Renal cortical epithelial cell (primary cell): ENCODE measurements at regions not wholly inside any gene's neighbourhood (a gene's known extent, or its start where the extent isn't known, plus 50 kb on each side); places are given as distances from the start of the nearest gene placed in this dataset.
A peak's percentile ranks its signal among the peaks of the same experiment; 100 is the strongest.
"Not testable (repeated sequence)": the region's sequence is repeated elsewhere in the genome, so short reads cannot be mapped to it uniquely, and the experiment has no call there.

Experiments used
- DNase-seq: peaks from one replicate; pipeline ENCODE4 v3.0.0-alpha.2; 2011; ENCODE audit warnings: low read depth

GRCh38 chr2:14039134-14039533 is 593.4 kb upstream of the LRATD1 start:
- no peak for DNase-seq

DNA sequence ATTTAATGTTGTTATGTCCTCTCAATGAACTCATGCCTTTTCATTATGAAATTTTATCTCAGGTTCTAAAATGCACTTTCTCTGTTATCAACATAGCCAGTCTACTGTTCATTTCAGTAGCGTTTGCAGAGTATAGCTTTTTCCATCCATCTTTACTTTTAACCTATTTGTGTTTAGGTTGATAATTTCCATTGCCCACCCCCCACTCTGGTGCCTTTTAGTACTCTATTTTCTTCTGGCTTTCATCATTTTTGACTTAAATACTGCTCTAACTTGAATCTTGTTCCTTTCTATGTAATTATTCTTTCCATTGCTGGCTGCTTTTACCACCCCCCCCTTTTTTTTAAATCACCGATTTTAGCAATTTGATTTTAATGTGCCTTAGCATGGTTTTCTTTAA is 585.0 kb upstream of the LRATD1 start:
- no peak for DNase-seq

GRCh38 chr2:14051401-14051800 is 581.1 kb upstream of the LRATD1 start:
- no peak for DNase-seq

- DNase-seq, result no peak
Measured at GRCh38 chr2:14053105-14053504, 579.4 kb upstream of the LRATD1 start.

DNA sequence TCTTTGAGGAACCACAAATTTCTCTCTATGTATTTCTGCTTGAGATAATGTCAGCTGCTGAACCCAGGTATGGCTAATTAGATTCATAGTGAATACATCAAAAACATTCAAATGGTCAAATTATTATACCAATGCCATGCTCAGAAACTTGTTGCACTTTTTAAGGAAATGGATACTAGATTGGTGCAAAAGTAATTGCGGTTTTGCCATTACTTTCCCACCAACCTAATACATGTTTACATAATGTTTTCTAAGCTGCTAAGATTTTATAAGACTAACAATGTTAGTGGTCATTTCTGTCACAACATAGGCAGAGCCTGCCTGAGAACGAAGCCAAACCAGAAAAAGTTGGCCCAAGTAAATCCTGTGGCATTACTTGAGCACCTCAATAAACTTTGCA is 568.2 kb upstream of the LRATD1 start:
- DNase-seq, result no peak

DNA sequence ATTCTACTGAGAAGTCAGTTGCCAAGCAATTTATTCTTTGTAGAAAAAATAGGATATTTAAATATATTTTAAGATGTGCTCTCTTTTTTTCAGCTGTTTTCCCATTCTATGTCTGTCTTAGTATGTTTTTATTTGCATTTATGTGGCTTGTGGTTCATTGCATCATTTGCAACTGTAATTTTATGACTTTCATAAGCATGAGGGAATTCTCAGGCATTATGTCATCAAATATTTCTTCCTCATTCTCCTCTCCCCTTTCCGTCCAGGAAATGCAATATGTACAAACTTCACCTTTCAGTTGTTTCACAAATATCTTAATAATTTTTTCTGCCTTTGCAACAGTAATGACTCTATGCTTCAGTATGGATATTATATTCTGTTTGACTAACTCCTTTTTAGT is 560.2 kb upstream of the LRATD1 start:
- no peak for DNase-seq

- no peak for DNase-seq
Measured at GRCh38 chr2:14074691-14075090, 557.8 kb upstream of the LRATD1 start.

GRCh38 chr2:14079576-14079975 is 552.9 kb upstream of the LRATD1 start:
- DNase-seq, result no peak

GRCh38 chr2:14081521-14081920 is 551.0 kb upstream of the LRATD1 start:
- DNase-seq, result peak; percentile 4

- DNase-seq, result no peak
Measured at GRCh38 chr2:14082640-14083039, 549.9 kb upstream of the LRATD1 start.

GRCh38 chr2:14094592-14094991 is 537.9 kb upstream of the LRATD1 start:
- DNase-seq, result peak; percentile 6

GRCh38 chr2:14099101-14099500 is 533.4 kb upstream of the LRATD1 start:
- not testable (repeated sequence) for DNase-seq

GRCh38 chr2:14114275-14114674 is 518.2 kb upstream of the LRATD1 start:
- DNase-seq, result no peak

GRCh38 chr2:14120376-14120775 is 512.1 kb upstream of the LRATD1 start:
- no peak for DNase-seq

DNA sequence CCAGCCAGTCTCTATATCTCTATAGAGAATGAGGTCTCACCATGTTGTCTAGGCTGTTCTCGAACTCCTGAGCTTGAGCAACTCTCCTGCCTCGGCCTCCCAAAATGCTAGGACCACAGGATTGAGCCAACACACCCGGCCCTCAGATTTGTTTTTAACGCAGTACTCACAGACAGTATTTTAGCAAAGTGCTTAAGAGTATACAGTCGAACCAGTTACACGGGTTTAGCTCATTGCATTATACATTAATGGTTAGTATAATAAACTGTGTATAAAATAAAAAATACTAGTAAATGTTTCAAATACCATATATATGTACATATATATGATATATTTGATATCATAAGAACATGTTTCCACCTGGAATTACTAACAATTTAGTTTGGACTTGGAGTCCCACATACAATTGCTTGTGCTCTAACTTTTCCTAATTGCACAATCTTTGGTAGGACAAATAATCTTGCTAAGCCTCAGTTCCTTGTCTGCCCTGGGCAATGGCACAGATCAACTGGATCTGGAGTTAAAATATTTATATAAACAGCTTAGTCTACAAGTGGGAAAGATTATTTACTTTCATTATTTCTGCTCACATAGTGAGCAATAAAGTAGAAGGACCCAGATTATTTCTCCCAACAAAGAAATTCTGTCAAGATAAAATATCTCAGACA is 508.9 kb upstream of the LRATD1 start:
- peak; percentile 30 for DNase-seq

DNA sequence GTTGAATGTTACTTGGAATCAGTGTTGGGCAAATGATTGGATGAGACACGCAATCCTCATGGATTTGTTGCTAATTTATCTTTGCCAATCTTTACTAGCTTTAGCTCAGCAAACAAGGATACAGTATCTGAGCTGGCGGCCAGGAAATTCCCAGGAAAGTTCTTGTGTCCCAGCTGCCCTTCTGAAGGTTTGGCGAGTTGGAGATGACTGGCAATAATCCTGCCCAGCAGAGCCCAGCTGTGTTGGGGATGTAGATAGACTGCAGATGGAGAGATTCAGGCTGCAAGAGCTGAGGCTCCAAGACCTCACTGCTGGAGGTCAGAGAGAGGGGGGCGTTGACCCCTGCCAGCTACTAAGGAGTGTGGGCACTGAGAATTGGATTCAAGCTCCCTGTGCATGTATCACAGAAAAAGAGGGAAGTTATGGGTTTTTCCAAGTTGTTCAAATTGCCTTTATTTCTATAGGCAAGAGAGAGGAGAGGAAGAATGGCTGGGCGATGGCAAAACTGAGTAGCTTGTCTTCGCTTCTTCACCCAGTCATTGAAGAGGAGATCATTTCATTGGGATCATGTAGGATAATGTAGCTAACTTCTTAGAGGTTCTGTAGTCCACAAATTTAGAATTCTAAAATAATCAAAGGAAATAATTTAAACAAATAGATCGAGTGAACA is 506.8 kb upstream of the LRATD1 start:
- DNase-seq, result no peak

GRCh38 chr2:14126846-14127245 is 505.7 kb upstream of the LRATD1 start:
- DNase-seq, result no peak

DNA sequence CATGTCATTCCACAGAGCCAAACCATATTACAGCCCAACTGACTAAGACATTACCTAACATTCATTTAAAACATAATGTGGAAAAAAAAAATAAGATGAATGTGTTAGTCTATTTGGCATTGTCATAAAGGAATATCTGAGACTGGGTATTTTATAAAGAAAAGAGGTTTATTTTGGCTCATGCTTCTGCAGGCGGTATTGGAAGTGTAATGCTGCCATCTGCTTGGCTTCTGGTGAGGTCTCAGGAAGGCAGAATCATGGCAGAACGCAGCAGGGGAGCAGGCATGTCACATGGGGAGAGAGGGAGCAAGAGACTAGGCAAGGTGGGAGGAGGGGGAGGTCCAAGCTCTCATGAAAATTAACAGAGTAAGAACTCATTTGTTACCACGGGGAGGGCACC is 504.8 kb upstream of the LRATD1 start:
- no peak for DNase-seq

- DNase-seq, result no peak
Measured at GRCh38 chr2:14132386-14132785, 500.1 kb upstream of the LRATD1 start.

- peak; percentile 4 for DNase-seq
Measured at GRCh38 chr2:14134771-14135170, 497.7 kb upstream of the LRATD1 start.

GRCh38 chr2:14136030-14136429 is 496.5 kb upstream of the LRATD1 start:
- no peak for DNase-seq

GRCh38 chr2:14137643-14138042 is 494.9 kb upstream of the LRATD1 start:
- DNase-seq, result no peak

GRCh38 chr2:14140009-14140550 is 492.4 kb upstream of the LRATD1 start:
- DNase-seq, result no peak

DNA sequence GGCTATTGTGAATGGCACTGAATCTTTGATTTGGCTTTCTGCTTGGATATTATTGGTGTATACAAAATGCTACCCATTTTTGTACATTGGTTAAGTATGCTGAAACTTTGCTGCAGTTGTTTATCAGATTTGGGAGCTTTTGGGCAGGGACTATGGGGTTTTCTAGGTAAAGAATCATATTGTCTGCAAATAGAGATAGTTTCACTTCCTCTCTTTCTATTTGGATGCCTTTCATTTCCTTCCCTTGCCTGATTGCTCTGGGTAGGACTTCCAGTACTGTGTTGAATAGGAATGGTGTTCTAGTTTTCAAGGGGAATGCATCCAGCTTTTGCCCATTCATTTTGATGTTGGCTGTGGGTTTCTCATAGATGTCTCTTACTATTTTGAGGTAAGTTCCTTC is 489.1 kb upstream of the LRATD1 start:
- DNase-seq, result no peak
